ENCODE measurements at regions not wholly inside any gene's neighbourhood (a gene's known extent, or its start where the extent isn't known, plus 50 kb on each side); places are given as distances from the start of the nearest gene placed in this dataset.

DNA sequence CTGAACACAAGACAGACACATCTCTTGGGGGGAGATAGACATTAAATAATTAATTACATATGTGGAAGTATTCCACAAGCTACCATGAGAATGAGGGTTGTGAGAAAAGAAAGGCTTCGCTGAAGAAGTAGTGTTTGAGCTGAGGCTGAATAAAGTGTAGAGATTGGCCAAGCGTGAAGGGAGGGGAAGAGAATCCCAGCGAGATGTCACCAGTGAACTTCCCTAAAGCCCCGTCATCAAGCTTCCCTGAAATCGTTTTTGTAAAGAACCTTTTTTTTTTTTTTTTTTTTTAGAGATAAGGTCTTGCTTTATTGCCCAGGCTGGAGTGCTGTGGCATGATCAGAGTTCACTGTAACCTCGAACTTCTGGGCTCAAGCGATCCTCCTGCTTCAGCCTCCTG lies 235.2 kb downstream of the KCNRG start:
- TF ChIP-seq CTCF (IDR thresholded peaks at IDR 0.05) (no peak), POLR2A (IDR thresholded peaks at IDR 0.05) (no peak)

All from lower leg skin (tissue), 3 donors.